EH (cell line): ENCODE measurements at regions not wholly inside any gene's neighbourhood (a gene's known extent, or its start where the extent isn't known, plus 50 kb on each side); places are given as distances from the start of the nearest gene placed in this dataset.
"Not testable (repeated sequence)": the region's sequence is repeated elsewhere in the genome, so short reads cannot be mapped to it uniquely, and the experiment has no call there.

Experiments
- DNase-seq: peaks from one replicate; pipeline ENCODE4 v3.0.0-alpha.2; 2015; ENCODE audit warnings: low read depth

GRCh38 chr4:162465356-162465755 lies 301.6 kb upstream of the FSTL5 start:
- not testable (repeated sequence) for DNase-seq

GRCh38 chr4:162461952-162462351 lies 298.2 kb upstream of the FSTL5 start:
- no peak for DNase-seq

GRCh38 chr4:162458051-162458450 lies 294.3 kb upstream of the FSTL5 start:
- no peak for DNase-seq

- no peak for DNase-seq
Measured at GRCh38 chr4:162457071-162457865, 293.5 kb upstream of the FSTL5 start.

- no peak for DNase-seq
Measured at GRCh38 chr4:162456106-162456505, 292.3 kb upstream of the FSTL5 start.

GRCh38 chr4:162450531-162451035 lies 286.8 kb upstream of the FSTL5 start:
- no peak for DNase-seq

GRCh38 chr4:162443510-162443909 lies 279.7 kb upstream of the FSTL5 start:
- DNase-seq: no peak

GRCh38 chr4:162442128-162442527 lies 278.3 kb upstream of the FSTL5 start:
- DNase-seq: no peak

GRCh38 chr4:162422312-162422711 lies 258.5 kb upstream of the FSTL5 start:
- no peak for DNase-seq

GRCh38 chr4:162410854-162411253 lies 247.1 kb upstream of the FSTL5 start:
- no peak for DNase-seq

GRCh38 chr4:162409048-162409447 lies 245.2 kb upstream of the FSTL5 start:
- no peak for DNase-seq

GRCh38 chr4:162408309-162408708 lies 244.5 kb upstream of the FSTL5 start:
- DNase-seq: no peak

- no peak for DNase-seq
Measured at GRCh38 chr4:162406637-162407365, 243.0 kb upstream of the FSTL5 start.

- DNase-seq: no peak
Measured at GRCh38 chr4:162403932-162404331, 240.1 kb upstream of the FSTL5 start.

- DNase-seq: no peak
Measured at GRCh38 chr4:162403419-162403818, 239.6 kb upstream of the FSTL5 start.

- no peak for DNase-seq
Measured at GRCh38 chr4:162401021-162401420, 237.2 kb upstream of the FSTL5 start.

- DNase-seq: no peak
Measured at GRCh38 chr4:162392946-162393345, 229.1 kb upstream of the FSTL5 start.

- no peak for DNase-seq
Measured at GRCh38 chr4:162366146-162366545, 202.3 kb upstream of the FSTL5 start.

- DNase-seq: no peak
Measured at GRCh38 chr4:162364651-162365050, 200.9 kb upstream of the FSTL5 start.

- DNase-seq: no peak
Measured at GRCh38 chr4:162360369-162361149, 196.8 kb upstream of the FSTL5 start.

- no peak for DNase-seq
Measured at GRCh38 chr4:162356181-162356580, 192.4 kb upstream of the FSTL5 start.

- DNase-seq: no peak
Measured at GRCh38 chr4:162352580-162353107, 188.8 kb upstream of the FSTL5 start.
